HG02885 (cell line): ENCODE measurements at regions not wholly inside any gene's neighbourhood (a gene's known extent, or its start where the extent isn't known, plus 50 kb on each side); places are given as distances from the start of the nearest gene placed in this dataset.
"Not testable (repeated sequence)": the region's sequence is repeated elsewhere in the genome, so short reads cannot be mapped to it uniquely, and the experiment has no call there.

Experiments used
- ATAC-seq: cut with Tn5 transposase; IDR thresholded peaks from one replicate; pipeline ENCODE4 v1.9.1; 2021; ENCODE audit warnings: mild to moderate bottlenecking; ENCODE audit not compliant: unreplicated experiment, poor library complexity

- no peak for ATAC-seq
Observed at GRCh38 chr14:37650356-37651037, 55.1 kb downstream of the TTC6 start.

GRCh38 chr14:37652042-37652441 is 56.6 kb downstream of the TTC6 start:
- ATAC-seq: no peak

- ATAC-seq: no peak
Observed at GRCh38 chr14:37655418-37655817, 60.0 kb downstream of the TTC6 start.

- no peak for ATAC-seq
Observed at GRCh38 chr14:37658156-37658555, 62.7 kb downstream of the TTC6 start.

- no peak for ATAC-seq
Observed at GRCh38 chr14:37663498-37663897, 68.1 kb downstream of the TTC6 start.

- ATAC-seq: no peak
Observed at GRCh38 chr14:37665479-37665878, 70.0 kb downstream of the TTC6 start.

GRCh38 chr14:37665951-37666350 is 70.5 kb downstream of the TTC6 start:
- no peak for ATAC-seq

GRCh38 chr14:37668646-37669045 is 73.2 kb downstream of the TTC6 start:
- ATAC-seq: no peak

- no peak for ATAC-seq
Observed at GRCh38 chr14:37669242-37669641, 73.8 kb downstream of the TTC6 start.

GRCh38 chr14:37673439-37673838 is 78.0 kb downstream of the TTC6 start:
- no peak for ATAC-seq

GRCh38 chr14:37678916-37679315 is 83.5 kb downstream of the TTC6 start:
- ATAC-seq: no peak

GRCh38 chr14:37681486-37681885 is 86.1 kb downstream of the TTC6 start:
- ATAC-seq: no peak

GRCh38 chr14:37692680-37693079 is 97.3 kb downstream of the TTC6 start:
- not testable (repeated sequence) for ATAC-seq

- ATAC-seq: not testable (repeated sequence)
Observed at GRCh38 chr14:37693420-37693819, 98.0 kb downstream of the TTC6 start.

GRCh38 chr14:37695866-37696265 is 100.4 kb downstream of the TTC6 start:
- no peak for ATAC-seq

GRCh38 chr14:37697489-37698121 is 102.2 kb downstream of the TTC6 start:
- no peak for ATAC-seq

GRCh38 chr14:37698840-37699777 is 103.7 kb downstream of the TTC6 start:
- no peak for ATAC-seq

- ATAC-seq: no peak
Observed at GRCh38 chr14:37707716-37708115, 112.3 kb downstream of the TTC6 start.

- ATAC-seq: no peak
Observed at GRCh38 chr14:37708481-37708880, 113.1 kb downstream of the TTC6 start.

- ATAC-seq: no peak
Observed at GRCh38 chr14:37709419-37710195, 114.2 kb downstream of the TTC6 start.
